Medulla oblongata (tissue), 1 donor: ENCODE measurements at regions not wholly inside any gene's neighbourhood (a gene's known extent, or its start where the extent isn't known, plus 50 kb on each side); places are given as distances from the start of the nearest gene placed in this dataset.

ENCODE experiments used
- DNase-seq: peaks from one replicate; pipeline ENCODE4 v3.0.0-alpha.2; 2015; ENCODE audit errors: extremely low spot score

DNA sequence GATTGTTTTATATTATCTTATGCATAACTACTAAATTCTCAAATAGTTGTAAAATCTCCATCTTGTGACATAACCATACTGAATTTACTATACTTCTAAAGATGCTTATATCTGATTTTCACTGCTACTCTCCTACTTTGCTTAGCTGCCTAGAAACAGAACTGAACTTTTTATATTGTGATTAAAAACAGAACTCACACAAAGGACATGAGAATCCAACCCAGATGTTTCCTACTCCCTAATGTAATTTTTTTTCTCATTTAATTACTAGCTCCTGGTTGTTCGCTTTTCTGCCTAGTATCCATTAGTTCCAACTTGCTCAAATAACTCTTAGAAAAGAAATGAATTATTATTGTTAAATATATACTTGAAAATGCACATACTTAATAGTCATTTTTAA, 283.5 kb upstream of the ACTRT1 start:
- DNase-seq = no peak

- DNase-seq = no peak
Observed at GRCh38 chrX:128334821-128335220, 282.6 kb upstream of the ACTRT1 start.

- DNase-seq = no peak
Observed at GRCh38 chrX:128310912-128311311, 258.7 kb upstream of the ACTRT1 start.

GRCh38 chrX:128309311-128309710, 257.1 kb upstream of the ACTRT1 start:
- DNase-seq = no peak

- no peak for DNase-seq
Observed at GRCh38 chrX:128294198-128294597, 242.0 kb upstream of the ACTRT1 start.

GRCh38 chrX:128287693-128288092, 235.5 kb upstream of the ACTRT1 start:
- no peak for DNase-seq

- DNase-seq = no peak
Observed at GRCh38 chrX:128250621-128251020, 198.4 kb upstream of the ACTRT1 start.

DNA sequence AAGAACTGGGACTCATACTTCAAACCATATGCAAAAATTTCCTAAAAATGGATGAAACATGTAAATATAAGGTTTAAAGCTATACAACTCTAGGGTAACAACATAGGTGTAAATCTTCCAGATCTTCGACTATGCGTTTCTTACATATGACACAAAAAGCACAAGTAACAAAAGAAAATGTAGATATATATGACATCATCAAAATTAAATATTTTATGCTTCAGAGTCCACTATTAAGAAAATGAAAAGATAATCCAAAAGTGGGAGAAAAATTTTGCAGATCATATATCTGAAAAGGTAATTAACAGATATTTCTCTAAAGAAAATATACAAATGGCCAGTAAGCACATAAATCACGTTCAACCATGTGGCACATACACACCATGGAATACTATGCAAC, 164.2 kb upstream of the ACTRT1 start:
- no peak for DNase-seq

DNA sequence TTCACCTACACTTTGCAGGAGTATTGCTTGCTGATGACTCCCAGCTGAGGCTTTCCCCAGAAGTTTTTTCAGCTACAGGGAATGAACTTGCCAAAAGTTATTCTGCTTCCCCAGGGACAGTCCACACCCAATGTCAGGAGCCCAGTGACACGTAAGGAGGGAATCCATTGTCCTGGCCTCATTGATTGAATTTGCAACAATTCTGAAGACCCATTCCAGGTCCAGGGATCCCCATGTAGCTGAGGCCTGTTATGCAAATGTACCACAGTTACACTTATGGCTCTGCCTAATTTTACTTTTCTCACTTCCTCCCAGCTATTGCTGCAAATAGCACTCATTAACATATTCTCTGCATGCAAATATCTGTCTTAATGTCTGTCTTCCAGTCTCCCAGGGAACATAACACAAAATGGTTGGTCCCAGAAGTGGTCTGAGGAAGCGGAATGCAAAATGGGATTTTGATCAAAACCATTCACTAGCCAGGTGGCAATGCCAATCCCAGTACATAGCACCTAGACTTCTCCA, 113.7 kb upstream of the ACTRT1 start:
- no peak for DNase-seq

DNA sequence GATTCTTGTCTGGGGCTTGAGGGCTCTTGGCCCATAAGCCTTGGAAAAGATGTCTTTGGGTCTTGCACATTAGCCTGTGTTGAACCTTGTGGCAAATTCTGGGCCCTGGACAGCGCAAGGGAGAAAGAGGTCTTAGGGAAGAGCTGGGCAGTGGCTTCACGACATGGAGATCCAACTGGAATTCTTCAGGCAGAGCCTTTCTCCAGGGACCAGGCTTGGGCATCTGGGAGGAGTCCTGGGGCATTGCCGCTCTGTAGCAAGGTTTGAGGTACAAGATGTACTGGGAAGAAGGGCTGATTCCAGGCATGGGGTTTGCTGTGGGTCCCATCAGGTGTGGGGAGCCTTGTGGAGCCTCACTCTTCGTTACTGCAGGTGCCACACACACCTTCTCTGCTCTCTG, 104.0 kb upstream of the ACTRT1 start:
- DNase-seq = no peak

DNA sequence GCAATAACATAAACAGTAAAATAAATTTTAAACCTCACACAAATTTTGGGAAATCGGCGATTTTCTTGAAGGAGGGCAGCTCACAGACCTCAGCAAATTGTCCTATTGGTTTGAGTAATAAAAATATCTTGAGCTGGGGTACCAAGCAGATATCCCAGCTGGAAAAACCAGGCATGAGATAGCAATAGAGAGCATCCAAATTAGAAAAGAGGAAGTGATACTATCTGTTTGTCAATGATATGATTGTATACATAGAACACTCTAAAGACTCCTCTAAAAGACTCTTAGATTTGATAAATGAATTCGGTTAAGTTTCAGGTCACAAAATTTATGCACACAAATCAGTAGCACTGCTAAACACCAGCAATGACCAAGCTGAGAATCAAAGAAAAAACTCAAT, 90.5 kb upstream of the ACTRT1 start:
- no peak for DNase-seq

DNA sequence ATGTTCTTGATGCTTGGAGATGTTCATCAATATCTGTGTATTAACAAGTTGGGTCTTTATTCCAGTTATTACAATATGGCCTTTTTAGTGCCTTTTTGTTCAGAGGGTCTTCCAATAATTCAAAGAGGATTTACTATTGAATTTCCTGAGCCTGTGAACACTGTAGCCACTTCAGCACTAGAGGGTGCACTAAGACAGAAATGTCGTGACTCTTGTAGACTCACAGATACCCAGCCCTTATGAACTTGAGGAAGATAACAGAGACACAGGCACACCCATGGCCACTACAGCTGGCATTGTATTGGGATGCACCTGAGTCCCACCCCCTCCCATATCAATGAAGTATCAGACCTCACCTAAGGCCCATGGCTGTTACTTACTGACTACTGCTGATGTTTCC, 54.4 kb upstream of the ACTRT1 start:
- no peak for DNase-seq

- DNase-seq = no peak
Observed at GRCh38 chrX:128105659-128106058, 53.5 kb upstream of the ACTRT1 start.
